ENCODE measurements at regions not wholly inside any gene's neighbourhood (a gene's known extent, or its start where the extent isn't known, plus 50 kb on each side); places are given as distances from the start of the nearest gene placed in this dataset.

- no peaks in the 10 kb centered on the region for H3K9me3 ChIP-seq (ENCODE audit: control insufficient read depth, low read length)
- no peaks in the 10 kb centered on the region for H3K79me1 ChIP-seq (replicated peaks; ENCODE audit: low read length, poor library complexity, severe bottlenecking)
- H2BK5ac ChIP-seq (ENCODE audit: low read depth, low read length, poor library complexity, severe bottlenecking), result no peak overlapping the region
- no peak overlapping the region for H3K14ac ChIP-seq (ENCODE audit: low read length in 2 of 2)
- H3K4me3 ChIP-seq (ENCODE audit: insufficient read depth in 1 of 2, low read depth in 1 of 2, low read length in 2 of 2), result no peak overlapping the region
- no peak overlapping the region for H3K23ac ChIP-seq (ENCODE audit: low read length in 2 of 2)
- H3K18ac ChIP-seq (ENCODE audit: low read depth in 1 of 2, low read length in 2 of 2), result no peak overlapping the region
- H3K9ac ChIP-seq (ENCODE audit: low read length), result no peak overlapping the region
- no peak overlapping the region for H2AFZ ChIP-seq (ENCODE audit: low read depth, low read length)
- H2AK5ac ChIP-seq (ENCODE audit: low read length, severe bottlenecking), result no peak overlapping the region
- no peak overlapping the region for H4K8ac ChIP-seq (ENCODE audit: low read length)
- no peak overlapping the region for H2BK12ac ChIP-seq (ENCODE audit: low read length in 2 of 2)
- H3K27me3 ChIP-seq (ENCODE audit: control insufficient read depth in 1 of 2, insufficient read depth in 1 of 2, low read length in 2 of 2), result no peaks in the 10 kb centered on the region
- no peak overlapping the region for H3K27ac ChIP-seq (ENCODE audit: low read length, poor library complexity, severe bottlenecking)
- WGBS, result 93% methylated on average over 1 of the region's 1 CpG
- no peak overlapping the region for H3K4me2 ChIP-seq (ENCODE audit: low read length, poor library complexity, severe bottlenecking)
- H3K4me1 ChIP-seq (ENCODE audit: control insufficient read depth, insufficient read depth, low read depth, low read length), result no peaks in the 10 kb centered on the region
- H4K91ac ChIP-seq (ENCODE audit: low read length), result no peak overlapping the region
- no peak overlapping the region for H3K4ac ChIP-seq (ENCODE audit: low read depth in 1 of 2, low read length in 2 of 2)
- DNase-seq, result no peak
- H3K36me3 ChIP-seq (ENCODE audit: control insufficient read depth in 1 of 2, insufficient read depth in 2 of 2, low read depth in 1 of 2, low read length in 2 of 2), result no peaks in the 10 kb centered on the region
- no peak overlapping the region for H2BK120ac ChIP-seq (ENCODE audit: low read depth, low read length)
- H2BK15ac ChIP-seq (ENCODE audit: low read depth, poor library complexity, severe bottlenecking), result no peak overlapping the region
Observed at GRCh38 chr5:92808474-92808873, 772.5 kb downstream of the NR2F1-AS1 start.

DNA sequence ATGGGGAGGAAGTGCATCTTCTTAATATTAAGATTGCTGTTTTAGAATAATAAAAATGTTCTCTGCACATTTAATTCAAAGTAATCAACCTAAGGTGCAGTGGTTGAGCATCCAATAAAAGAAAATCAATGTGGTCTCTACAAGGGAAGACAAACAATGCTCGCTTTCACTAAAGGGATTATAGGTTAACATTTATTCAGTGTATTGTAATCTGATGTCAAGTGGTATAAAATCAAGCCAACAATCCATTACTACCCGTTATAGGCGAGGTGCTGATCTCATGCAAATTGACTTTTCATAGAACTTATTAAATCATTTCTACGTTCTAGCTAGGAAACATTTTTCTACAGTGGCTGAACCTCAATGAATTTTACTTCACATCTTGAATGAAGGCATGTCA lies 773.9 kb downstream of the NR2F1-AS1 start:
- H3K27me3 ChIP-seq (ENCODE audit: control insufficient read depth in 1 of 2, insufficient read depth in 1 of 2, low read length in 2 of 2), result no peaks in the 10 kb centered on the region
- H2AK5ac ChIP-seq (ENCODE audit: low read length, severe bottlenecking), result no peak overlapping the region
- H2BK15ac ChIP-seq (ENCODE audit: low read depth, poor library complexity, severe bottlenecking), result no peak overlapping the region
- no peak overlapping the region for H3K4ac ChIP-seq (ENCODE audit: low read depth in 1 of 2, low read length in 2 of 2)
- no peak overlapping the region for H2BK12ac ChIP-seq (ENCODE audit: low read length in 2 of 2)
- no peak overlapping the region for H3K23ac ChIP-seq (ENCODE audit: low read length in 2 of 2)
- H2BK120ac ChIP-seq (ENCODE audit: low read depth, low read length), result no peak overlapping the region
- no peak for DNase-seq
- no peak overlapping the region for H3K4me2 ChIP-seq (ENCODE audit: low read length, poor library complexity, severe bottlenecking)
- H3K36me3 ChIP-seq (ENCODE audit: control insufficient read depth in 1 of 2, insufficient read depth in 2 of 2, low read depth in 1 of 2, low read length in 2 of 2), result no peaks in the 10 kb centered on the region
- no peaks in the 10 kb centered on the region for H3K9me3 ChIP-seq (ENCODE audit: control insufficient read depth, low read length)
- H3K27ac ChIP-seq (ENCODE audit: low read length, poor library complexity, severe bottlenecking), result no peak overlapping the region
- 93% methylated on average over 3 of the region's 4 CpGs for WGBS
- no peaks in the 10 kb centered on the region for H3K79me1 ChIP-seq (replicated peaks; ENCODE audit: low read length, poor library complexity, severe bottlenecking)
- H3K4me1 ChIP-seq (ENCODE audit: control insufficient read depth, insufficient read depth, low read depth, low read length), result no peaks in the 10 kb centered on the region
- no peak overlapping the region for H3K14ac ChIP-seq (ENCODE audit: low read length in 2 of 2)
- no peak overlapping the region for H2AFZ ChIP-seq (ENCODE audit: low read depth, low read length)
- H4K91ac ChIP-seq (ENCODE audit: low read length), result no peak overlapping the region
- H3K9ac ChIP-seq (ENCODE audit: low read length), result no peak overlapping the region
- H3K4me3 ChIP-seq (ENCODE audit: insufficient read depth in 1 of 2, low read depth in 1 of 2, low read length in 2 of 2), result no peak overlapping the region
- H2BK5ac ChIP-seq (ENCODE audit: low read depth, low read length, poor library complexity, severe bottlenecking), result no peak overlapping the region
- H3K18ac ChIP-seq (ENCODE audit: low read depth in 1 of 2, low read length in 2 of 2), result no peak overlapping the region
- no peak overlapping the region for H4K8ac ChIP-seq (ENCODE audit: low read length)

- Histone ChIP-seq H3K4me2 (ENCODE audit: low read length, poor library complexity, severe bottlenecking) (no peak overlapping the region), H4K91ac (ENCODE audit: low read length) (no peak overlapping the region)
Observed at GRCh38 chr5:92805446-92805845, 775.6 kb downstream of the NR2F1-AS1 start.

DNA sequence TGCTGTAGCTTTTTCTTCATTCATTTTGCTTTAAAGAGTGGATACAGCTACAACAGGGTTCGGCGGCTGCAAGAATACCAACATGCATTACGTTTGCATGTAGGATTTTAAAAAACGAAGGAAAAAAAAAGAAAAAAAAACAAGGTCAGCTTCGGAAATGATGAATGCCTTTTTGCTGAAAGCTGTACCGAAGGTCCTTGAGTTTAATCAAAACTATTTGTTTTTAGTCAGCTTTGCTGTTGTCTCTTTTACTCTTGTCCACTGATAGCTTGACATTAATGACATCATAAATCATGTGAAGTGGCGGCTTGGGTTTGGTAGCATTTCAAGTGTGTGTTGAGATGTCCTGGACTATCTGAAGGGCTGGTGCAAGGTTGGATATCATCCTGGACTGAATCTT lies 779.1 kb downstream of the NR2F1-AS1 start:
- H3K4me1 ChIP-seq (ENCODE audit: control insufficient read depth, insufficient read depth, low read depth, low read length), result no peaks in the 10 kb centered on the region
- no peaks in the 10 kb centered on the region for H3K79me1 ChIP-seq (replicated peaks; ENCODE audit: low read length, poor library complexity, severe bottlenecking)
- H3K4me3 ChIP-seq (ENCODE audit: insufficient read depth in 1 of 2, low read depth in 1 of 2, low read length in 2 of 2), result no peak overlapping the region
- no peak overlapping the region for H3K9ac ChIP-seq (ENCODE audit: low read length)
- no peak overlapping the region for H4K8ac ChIP-seq (ENCODE audit: low read length)
- H3K4me2 ChIP-seq (ENCODE audit: low read length, poor library complexity, severe bottlenecking), result no peak overlapping the region
- no peak overlapping the region for H3K4ac ChIP-seq (ENCODE audit: low read depth in 1 of 2, low read length in 2 of 2)
- H3K27ac ChIP-seq (ENCODE audit: low read length, poor library complexity, severe bottlenecking), result no peak overlapping the region
- H3K14ac ChIP-seq (ENCODE audit: low read length in 2 of 2), result no peak overlapping the region
- no peak overlapping the region for H2BK12ac ChIP-seq (ENCODE audit: low read length in 2 of 2)
- no peak overlapping the region for H2AFZ ChIP-seq (ENCODE audit: low read depth, low read length)
- H3K9me3 ChIP-seq (ENCODE audit: control insufficient read depth, low read length), result no peaks in the 10 kb centered on the region
- H4K91ac ChIP-seq (ENCODE audit: low read length), result no peak overlapping the region
- DNase-seq, result peak; percentile 56
- H2BK5ac ChIP-seq (ENCODE audit: low read depth, low read length, poor library complexity, severe bottlenecking), result no peak overlapping the region
- H3K18ac ChIP-seq (ENCODE audit: low read depth in 1 of 2, low read length in 2 of 2), result no peak overlapping the region
- no peaks in the 10 kb centered on the region for H3K36me3 ChIP-seq (ENCODE audit: control insufficient read depth in 1 of 2, insufficient read depth in 2 of 2, low read depth in 1 of 2, low read length in 2 of 2)
- H2BK15ac ChIP-seq (ENCODE audit: low read depth, poor library complexity, severe bottlenecking), result no peak overlapping the region
- H2BK120ac ChIP-seq (ENCODE audit: low read depth, low read length), result no peak overlapping the region
- H3K23ac ChIP-seq (ENCODE audit: low read length in 2 of 2), result no peak overlapping the region
- WGBS, result 3% methylated on average over 7 of the region's 7 CpGs
- no peak overlapping the region for H2AK5ac ChIP-seq (ENCODE audit: low read length, severe bottlenecking)
- H3K27me3 ChIP-seq (ENCODE audit: control insufficient read depth in 1 of 2, insufficient read depth in 1 of 2, low read length in 2 of 2), result no peaks in the 10 kb centered on the region

More at GRCh38 chr5:92805446-92805845, 775.6 kb downstream of the NR2F1-AS1 start:
- Histone ChIP-seq H3K79me1 (replicated peaks; ENCODE audit: low read length, poor library complexity, severe bottlenecking) (no peaks in the 10 kb centered on the region), H2BK12ac (ENCODE audit: low read length in 2 of 2) (no peak overlapping the region), H3K14ac (ENCODE audit: low read length in 2 of 2) (no peak overlapping the region), H3K4me3 (ENCODE audit: insufficient read depth in 1 of 2, low read depth in 1 of 2, low read length in 2 of 2) (no peak overlapping the region), H3K18ac (ENCODE audit: low read depth in 1 of 2, low read length in 2 of 2) (no peak overlapping the region), H3K27ac (ENCODE audit: low read length, poor library complexity, severe bottlenecking) (no peak overlapping the region), H3K4me1 (ENCODE audit: control insufficient read depth, insufficient read depth, low read depth, low read length) (no peaks in the 10 kb centered on the region), H2BK5ac (ENCODE audit: low read depth, low read length, poor library complexity, severe bottlenecking) (no peak overlapping the region), H3K4ac (ENCODE audit: low read depth in 1 of 2, low read length in 2 of 2) (no peak overlapping the region), H2BK120ac (ENCODE audit: low read depth, low read length) (no peak overlapping the region), H3K27me3 (ENCODE audit: control insufficient read depth in 1 of 2, insufficient read depth in 1 of 2, low read length in 2 of 2) (no peaks in the 10 kb centered on the region), H3K23ac (ENCODE audit: low read length in 2 of 2) (no peak overlapping the region), H2AK5ac (ENCODE audit: low read length, severe bottlenecking) (no peak overlapping the region), H2AFZ (ENCODE audit: low read depth, low read length) (no peak overlapping the region), H2BK15ac (ENCODE audit: low read depth, poor library complexity, severe bottlenecking) (no peak overlapping the region), H3K36me3 (ENCODE audit: control insufficient read depth in 1 of 2, insufficient read depth in 2 of 2, low read depth in 1 of 2, low read length in 2 of 2) (no peaks in the 10 kb centered on the region), H4K8ac (ENCODE audit: low read length) (no peak overlapping the region), H3K9ac (ENCODE audit: low read length) (no peak overlapping the region), H3K9me3 (ENCODE audit: control insufficient read depth, low read length) (no peaks in the 10 kb centered on the region)
- no peak for DNase-seq
